ENCODE measurements at regions not wholly inside any gene's neighbourhood (a gene's known extent, or its start where the extent isn't known, plus 50 kb on each side); places are given as distances from the start of the nearest gene placed in this dataset.

- no peak for FAIRE-seq
- Histone ChIP-seq H3K27me3 (ENCODE audit: control insufficient read depth, extremely low read depth, insufficient read depth, low read length) (no peaks in the 10 kb centered on the region), H3K4me1 (ENCODE audit: control insufficient read depth, extremely low read depth, insufficient read depth, low read length) (no peaks in the 10 kb centered on the region)
Measured at GRCh38 chr18:30455741-30456140, 586.8 kb downstream of the DSC3 start.

DNA sequence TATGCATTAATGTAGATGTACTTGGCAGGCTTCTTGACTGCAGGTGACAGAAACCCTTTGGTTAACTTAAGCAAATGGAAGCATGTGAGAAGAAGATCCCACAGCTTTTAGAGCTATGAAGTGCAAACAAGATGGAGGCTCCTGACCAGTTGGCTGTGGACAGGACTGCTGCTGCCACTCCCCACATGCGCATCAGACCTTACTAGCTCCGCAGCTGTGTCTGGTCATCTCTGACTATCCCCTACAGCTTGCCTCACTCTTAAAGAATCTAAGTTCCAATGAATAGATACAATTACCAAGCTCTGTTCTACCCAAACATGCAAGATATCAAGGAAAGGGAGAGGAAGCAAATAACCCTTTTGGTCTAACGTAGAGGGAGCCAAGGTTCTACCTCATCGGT is 587.6 kb downstream of the DSC3 start:
- no peaks in the 10 kb centered on the region for H3K9me1 ChIP-seq (ENCODE audit: control insufficient read depth, extremely low read depth, insufficient read depth, low read length)
- dilution Hi-C loops (cut with MboI; ENCODE audit: extremely low pct_ligation_motif_present, low sequenced_read_pairs), result no loop called here
- H3K4me2 ChIP-seq (ENCODE audit: control insufficient read depth, extremely low read depth, insufficient read depth, low read depth, low read length), result no peak overlapping the region
- H3K36me3 ChIP-seq (ENCODE audit: control insufficient read depth in 2 of 2, extremely low read depth in 1 of 2, insufficient read depth in 2 of 2, low read length in 2 of 2), result no peaks in the 10 kb centered on the region
- H3K27ac ChIP-seq (ENCODE audit: control insufficient read depth, insufficient read depth, low read length), result no peak overlapping the region
- no peaks in the 10 kb centered on the region for H3K27me3 ChIP-seq (ENCODE audit: control insufficient read depth, extremely low read depth, insufficient read depth, low read length)
- H3K4me3 ChIP-seq (ENCODE audit: control insufficient read depth in 2 of 3, extremely low read depth in 1 of 3, insufficient read depth in 2 of 3, low read depth in 1 of 3, low read length in 3 of 3), result no peak overlapping the region
- no peaks in the 10 kb centered on the region for H3K9me3 ChIP-seq (ENCODE audit: control insufficient read depth, low read depth, low read length)
- TF ChIP-seq EZH2 (IDR thresholded peaks at IDR 0.05; ENCODE audit: low read length) (no peak), CTCF (optimal IDR thresholded peaks at IDR 0.05 in 1 of 3, IDR thresholded peaks at IDR 0.05 in 1 of 3, conservative IDR thresholded peaks at IDR 0.05 in 1 of 3; ENCODE audit: extremely low read depth in 1 of 3, insufficient read depth in 2 of 3, low read length in 3 of 3) (no peak)
- no peak overlapping the region for H3K9ac ChIP-seq (ENCODE audit: control insufficient read depth, extremely low read depth, insufficient read depth, low read length)
- H2AFZ ChIP-seq (ENCODE audit: control insufficient read depth, low read length), result no peak overlapping the region
- H4K20me1 ChIP-seq (ENCODE audit: control insufficient read depth, extremely low read depth, insufficient read depth, low read length), result no peaks in the 10 kb centered on the region
- H3K4me1 ChIP-seq (ENCODE audit: control insufficient read depth, extremely low read depth, insufficient read depth, low read length), result no peaks in the 10 kb centered on the region
- FAIRE-seq, result no peak
- no peaks in the 10 kb centered on the region for H3K79me2 ChIP-seq (ENCODE audit: control insufficient read depth, insufficient read depth, low read length)
- no peak for DNase-seq (ENCODE audit: low read depth, low spot score)

More at GRCh38 chr18:30455741-30456140, 586.8 kb downstream of the DSC3 start:
- no peaks in the 10 kb centered on the region for H3K9me1 ChIP-seq (ENCODE audit: control insufficient read depth, extremely low read depth, insufficient read depth, low read length)
- H3K4me2 ChIP-seq (ENCODE audit: control insufficient read depth, extremely low read depth, insufficient read depth, low read depth, low read length), result no peak overlapping the region
- no peak overlapping the region for H2AFZ ChIP-seq (ENCODE audit: control insufficient read depth, low read length)
- dilution Hi-C loops (cut with MboI; ENCODE audit: extremely low pct_ligation_motif_present, low sequenced_read_pairs), result no loop called here
- no peak overlapping the region for H3K9ac ChIP-seq (ENCODE audit: control insufficient read depth, extremely low read depth, insufficient read depth, low read length)
- no peaks in the 10 kb centered on the region for H4K20me1 ChIP-seq (ENCODE audit: control insufficient read depth, extremely low read depth, insufficient read depth, low read length)
- H3K4me3 ChIP-seq (ENCODE audit: control insufficient read depth in 2 of 3, extremely low read depth in 1 of 3, insufficient read depth in 2 of 3, low read depth in 1 of 3, low read length in 3 of 3), result no peak overlapping the region
- H3K79me2 ChIP-seq (ENCODE audit: control insufficient read depth, insufficient read depth, low read length), result no peaks in the 10 kb centered on the region
- H3K27ac ChIP-seq (ENCODE audit: control insufficient read depth, insufficient read depth, low read length), result no peak overlapping the region
- no peak for TF ChIP-seq CTCF (optimal IDR thresholded peaks at IDR 0.05 in 1 of 3, IDR thresholded peaks at IDR 0.05 in 1 of 3, conservative IDR thresholded peaks at IDR 0.05 in 1 of 3; ENCODE audit: extremely low read depth in 1 of 3, insufficient read depth in 2 of 3, low read length in 3 of 3)
- H3K36me3 ChIP-seq (ENCODE audit: control insufficient read depth in 2 of 2, extremely low read depth in 1 of 2, insufficient read depth in 2 of 2, low read length in 2 of 2), result no peaks in the 10 kb centered on the region
- no peaks in the 10 kb centered on the region for H3K9me3 ChIP-seq (ENCODE audit: control insufficient read depth, low read depth, low read length)
- DNase-seq (ENCODE audit: low read depth, low spot score), result no peak

Measured in keratinocyte (primary cell).